GM12872 (cell line): ENCODE measurements at regions not wholly inside any gene's neighbourhood (a gene's known extent, or its start where the extent isn't known, plus 50 kb on each side); places are given as distances from the start of the nearest gene placed in this dataset.

Source experiments
- CTCF ChIP-seq: IDR thresholded peaks from 3 replicates; pipeline ENCODE4 v1.5.1; 2011; ENCODE audit warnings: low read depth, mild to moderate bottlenecking, low read length, moderate library complexity; ENCODE audit not compliant: insufficient read depth

- no peak for TF ChIP-seq CTCF
These were observed 54.2 kb upstream of the GDF10 start for GRCh38 chr10:47245731-47246350.

- no peak for TF ChIP-seq CTCF
These were observed 53.4 kb upstream of the GDF10 start for GRCh38 chr10:47246406-47247147.

- TF ChIP-seq CTCF: no peak
These were observed 52.6 kb upstream of the GDF10 start for GRCh38 chr10:47247148-47248059.

GRCh38 chr10:47248386-47249090 lies 51.5 kb upstream of the GDF10 start:
- no peak for TF ChIP-seq CTCF

GRCh38 chr10:47249881-47250280 lies 50.1 kb upstream of the GDF10 start:
- TF ChIP-seq CTCF: no peak
